ENCODE measurements at regions not wholly inside any gene's neighbourhood (a gene's known extent, or its start where the extent isn't known, plus 50 kb on each side); places are given as distances from the start of the nearest gene placed in this dataset.

- Histone ChIP-seq H3K36me3 (replicated peaks in 1 of 2; ENCODE audit: control insufficient read depth in 1 of 2, insufficient read depth in 2 of 2, low read length in 2 of 2) (no peaks in the 10 kb centered on the region), H3K27me3 (ENCODE audit: control insufficient read depth in 2 of 2, insufficient read depth in 2 of 2, low read length in 2 of 2) (no peaks in the 10 kb centered on the region), H4K20me1 (ENCODE audit: insufficient read depth, low read length) (no peaks in the 10 kb centered on the region), H3K4me1 (ENCODE audit: control insufficient read depth in 1 of 2, insufficient read depth in 2 of 2, low read length in 2 of 2) (no peaks in the 10 kb centered on the region), H3K27ac (ENCODE audit: low read depth in 1 of 2, low read length in 2 of 2) (no peak overlapping the region), H3K4me3 (replicated peaks in 1 of 3; ENCODE audit: low read depth in 2 of 3, low read length in 3 of 3) (no peak overlapping the region), H3K9ac (ENCODE audit: insufficient read depth, low read length, poor library complexity, severe bottlenecking) (no peak overlapping the region), H3K9me3 (replicated peaks in 1 of 2; ENCODE audit: control insufficient read depth in 1 of 2, insufficient read depth in 1 of 2, low read length in 2 of 2) (no peaks in the 10 kb centered on the region), H3K79me2 (ENCODE audit: insufficient read depth, low read length) (no peaks in the 10 kb centered on the region), H3K4me2 (replicated peaks; ENCODE audit: extremely low read depth, low read length, poor library complexity, severe bottlenecking) (no peak overlapping the region), H2AFZ (ENCODE audit: insufficient read depth, low read depth, low read length, poor library complexity, severe bottlenecking) (no peak overlapping the region)
- H3K4me3 Mint-ChIP-seq: no peak overlapping the region
- intact Hi-C loops (cut with micrococcal nuclease): no loop called here
- DNase-seq: no peak
- no peak overlapping the region for H3K27ac Mint-ChIP-seq
- H3K27me3 Mint-ChIP-seq (ENCODE audit: low read depth in 3 of 3): peaks cover 0 to 5% (median 2%) of the 10 kb centered on the region in 3 donors
- WGBS (ENCODE audit: insufficient coverage): 79% methylated on average over 2 of the region's 4 CpGs
- H3K9me3 Mint-ChIP-seq: peaks cover 0 to 7% (median 2%) of the 10 kb centered on the region in 7 donors
- peaks cover 4% of the 10 kb centered on the region for H3K4me1 Mint-ChIP-seq
- no peak for TF ChIP-seq CTCF (IDR thresholded peaks at IDR 0.05)
- H3K36me3 Mint-ChIP-seq: no peaks in the 10 kb centered on the region
Measured at GRCh38 chr10:44714451-44714850, 196.7 kb upstream of the TMEM72 start.

- 95% methylated on average over 4 of the region's 5 CpGs for WGBS (ENCODE audit: insufficient coverage)
- peaks cover 0 to 5% (median 2%) of the 10 kb centered on the region in 3 donors for H3K27me3 Mint-ChIP-seq (ENCODE audit: low read depth in 3 of 3)
Measured at GRCh38 chr10:44715136-44715535, 196.0 kb upstream of the TMEM72 start.

More at GRCh38 chr10:44715136-44715535, 196.0 kb upstream of the TMEM72 start:
- Mint-ChIP-seq H3K9me3 (peaks cover 0 to 11% (median 4%) of the 10 kb centered on the region in 7 donors), H3K27ac (no peak overlapping the region), H3K36me3 (no peaks in the 10 kb centered on the region), H3K4me3 (no peak overlapping the region), H3K4me1 (no peaks in the 10 kb centered on the region)
- no peaks in the 10 kb centered on the region for H3K9me3 ChIP-seq (replicated peaks in 1 of 2; ENCODE audit: control insufficient read depth in 1 of 2, insufficient read depth in 1 of 2, low read length in 2 of 2)
- H2AFZ ChIP-seq (ENCODE audit: insufficient read depth, low read depth, low read length, poor library complexity, severe bottlenecking): no peak overlapping the region
- no peak for TF ChIP-seq CTCF (IDR thresholded peaks at IDR 0.05)
- H3K9ac ChIP-seq (ENCODE audit: insufficient read depth, low read length, poor library complexity, severe bottlenecking): no peak overlapping the region
- H3K4me3 ChIP-seq (replicated peaks in 1 of 3; ENCODE audit: low read depth in 2 of 3, low read length in 3 of 3): no peak overlapping the region
- intact Hi-C loops (cut with micrococcal nuclease): no loop called here
- no peaks in the 10 kb centered on the region for H3K27me3 ChIP-seq (ENCODE audit: control insufficient read depth in 2 of 2, insufficient read depth in 2 of 2, low read length in 2 of 2)
- H3K4me2 ChIP-seq (replicated peaks; ENCODE audit: extremely low read depth, low read length, poor library complexity, severe bottlenecking): no peak overlapping the region
- no peak for DNase-seq
- H4K20me1 ChIP-seq (ENCODE audit: insufficient read depth, low read length): no peaks in the 10 kb centered on the region
- H3K4me1 ChIP-seq (ENCODE audit: control insufficient read depth in 1 of 2, insufficient read depth in 2 of 2, low read length in 2 of 2): no peaks in the 10 kb centered on the region
- H3K36me3 ChIP-seq (replicated peaks in 1 of 2; ENCODE audit: control insufficient read depth in 1 of 2, insufficient read depth in 2 of 2, low read length in 2 of 2): no peaks in the 10 kb centered on the region
- no peaks in the 10 kb centered on the region for H3K79me2 ChIP-seq (ENCODE audit: insufficient read depth, low read length)
- no peak overlapping the region for H3K27ac ChIP-seq (ENCODE audit: low read depth in 1 of 2, low read length in 2 of 2)

Data from CD14-positive monocyte (primary cell).